ENCODE measurements at regions not wholly inside any gene's neighbourhood (a gene's known extent, or its start where the extent isn't known, plus 50 kb on each side); places are given as distances from the start of the nearest gene placed in this dataset.

GRCh38 chr2:82481207-82481606 lies 1977.9 kb downstream of the SUCLG1 start:
- H3K9me3 ChIP-seq: no peaks in the 10 kb centered on the region
- no peak for TF ChIP-seq CTCF (IDR thresholded peaks at IDR 0.05; ENCODE audit: low read depth, low read length)
- H3K27me3 ChIP-seq: no peaks in the 10 kb centered on the region
- H3K4me3 ChIP-seq (ENCODE audit: low read depth, low read length): no peak overlapping the region
- no peaks in the 10 kb centered on the region for H3K4me1 ChIP-seq
- DNase-seq: no peak
- no peaks in the 10 kb centered on the region for H3K36me3 ChIP-seq

GRCh38 chr2:82478641-82479040 lies 1980.4 kb downstream of the SUCLG1 start:
- Histone ChIP-seq H3K4me1 (no peaks in the 10 kb centered on the region), H3K4me3 (ENCODE audit: low read depth, low read length) (no peak overlapping the region), H3K27me3 (no peaks in the 10 kb centered on the region), H3K36me3 (no peaks in the 10 kb centered on the region), H3K9me3 (no peaks in the 10 kb centered on the region)
- no peak for DNase-seq
- TF ChIP-seq CTCF (IDR thresholded peaks at IDR 0.05; ENCODE audit: low read depth, low read length): no peak

- H3K4me1 ChIP-seq: no peaks in the 10 kb centered on the region
- no peak for TF ChIP-seq CTCF (IDR thresholded peaks at IDR 0.05; ENCODE audit: low read depth, low read length)
- no peaks in the 10 kb centered on the region for H3K9me3 ChIP-seq
- no peak for DNase-seq
- H3K36me3 ChIP-seq: no peaks in the 10 kb centered on the region
- no peaks in the 10 kb centered on the region for H3K27me3 ChIP-seq
- H3K4me3 ChIP-seq (ENCODE audit: low read depth, low read length): no peak overlapping the region
Measured at GRCh38 chr2:82476094-82476493, 1983.0 kb downstream of the SUCLG1 start.

- DNase-seq: no peak
- Histone ChIP-seq H3K9me3 (no peaks in the 10 kb centered on the region), H3K4me1 (no peaks in the 10 kb centered on the region), H3K4me3 (ENCODE audit: low read depth, low read length) (no peak overlapping the region), H3K27me3 (no peaks in the 10 kb centered on the region), H3K36me3 (no peaks in the 10 kb centered on the region)
- no peak for TF ChIP-seq CTCF (IDR thresholded peaks at IDR 0.05; ENCODE audit: low read depth, low read length)
Measured at GRCh38 chr2:82428251-82428650, 2030.8 kb downstream of the SUCLG1 start.

GRCh38 chr2:82412021-82412420 lies 2047.1 kb downstream of the SUCLG1 start:
- H3K4me1 ChIP-seq: no peaks in the 10 kb centered on the region
- no peak for DNase-seq
- TF ChIP-seq CTCF (IDR thresholded peaks at IDR 0.05; ENCODE audit: low read depth, low read length): no peak
- H3K4me3 ChIP-seq (ENCODE audit: low read depth, low read length): no peak overlapping the region
- no peaks in the 10 kb centered on the region for H3K27me3 ChIP-seq
- H3K9me3 ChIP-seq: no peaks in the 10 kb centered on the region
- no peaks in the 10 kb centered on the region for H3K36me3 ChIP-seq

- no peaks in the 10 kb centered on the region for H3K36me3 ChIP-seq
- no peaks in the 10 kb centered on the region for H3K9me3 ChIP-seq
- TF ChIP-seq CTCF (IDR thresholded peaks at IDR 0.05; ENCODE audit: low read depth, low read length): no peak
- no peaks in the 10 kb centered on the region for H3K4me1 ChIP-seq
- no peak for DNase-seq
- H3K27me3 ChIP-seq: no peaks in the 10 kb centered on the region
- H3K4me3 ChIP-seq (ENCODE audit: low read depth, low read length): no peak overlapping the region
Measured at GRCh38 chr2:82411071-82411470, 2048.0 kb downstream of the SUCLG1 start.
